ENCODE measurements at regions not wholly inside any gene's neighbourhood (a gene's known extent, or its start where the extent isn't known, plus 50 kb on each side); places are given as distances from the start of the nearest gene placed in this dataset.

DNA sequence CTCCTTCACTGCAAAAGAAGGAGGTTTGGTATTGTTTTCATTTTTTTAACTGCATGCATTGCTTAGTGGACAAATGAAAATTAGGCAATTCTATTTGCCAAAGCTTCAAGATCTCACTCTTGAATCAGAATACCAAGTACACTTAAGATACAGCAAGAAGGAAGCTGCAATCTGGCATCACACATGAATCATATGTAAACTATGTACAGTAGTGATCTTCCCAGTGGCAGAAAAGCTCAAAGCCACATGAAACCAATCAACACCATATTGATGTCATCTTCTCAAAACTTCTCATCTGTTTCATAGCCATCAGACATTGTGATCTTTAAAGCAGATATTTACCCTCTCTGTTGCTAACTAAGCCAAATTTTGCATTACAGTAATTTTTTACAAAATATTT, 550.1 kb downstream of the LTN1 start:
- in situ Hi-C loops (cut with HindIII; ENCODE audit: low sequenced_read_pairs) = loop anchor here (25.0 kb wide), 1 partner anchor 95 kb away; no protein-coding TSS in a partner anchor

DNA sequence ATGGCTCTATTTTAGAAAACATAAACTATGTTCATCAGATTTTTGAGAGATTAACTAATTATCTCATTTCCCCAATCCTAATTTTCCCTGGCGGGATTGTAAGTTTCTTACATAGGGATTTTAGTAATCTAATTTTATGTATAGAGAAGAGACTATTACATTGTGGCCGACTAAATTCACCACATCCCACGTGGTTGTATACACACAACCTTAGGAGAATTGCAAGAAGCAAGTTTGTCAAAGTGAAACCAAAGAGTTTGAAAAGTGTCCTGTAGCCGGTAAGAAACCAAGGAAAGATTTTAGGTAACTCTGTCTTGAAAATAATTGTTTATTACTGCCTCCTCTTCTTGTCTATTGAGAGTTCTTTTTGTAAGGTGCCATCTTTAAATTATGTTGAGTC, 550.6 kb downstream of the LTN1 start:
- in situ Hi-C loops (cut with HindIII; ENCODE audit: low sequenced_read_pairs) = loop anchor here (25.0 kb wide), 1 partner anchor 95 kb away; no protein-coding TSS in a partner anchor

DNA sequence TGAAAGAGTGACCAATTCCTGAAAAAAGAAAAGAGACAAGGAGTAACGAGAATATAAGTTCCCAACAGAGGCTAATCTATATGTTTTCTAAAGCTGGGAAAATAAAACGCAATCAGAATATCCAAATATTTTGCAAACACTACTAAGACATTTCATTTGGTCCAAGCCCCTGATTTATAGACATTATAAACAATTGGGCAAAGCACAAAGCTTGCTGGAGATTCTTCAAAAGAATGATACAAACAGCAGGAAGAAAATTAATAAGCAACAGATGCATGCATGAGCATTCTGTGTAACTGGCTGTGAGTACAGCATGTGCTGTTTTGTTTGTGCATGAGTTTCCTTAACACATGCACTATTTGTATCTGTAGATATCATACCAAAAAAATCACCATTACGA, 552.9 kb downstream of the LTN1 start:
- in situ Hi-C loops (cut with HindIII; ENCODE audit: low sequenced_read_pairs) = loop anchor here (25.0 kb wide), 1 partner anchor 98 kb away; no protein-coding TSS in a partner anchor

DNA sequence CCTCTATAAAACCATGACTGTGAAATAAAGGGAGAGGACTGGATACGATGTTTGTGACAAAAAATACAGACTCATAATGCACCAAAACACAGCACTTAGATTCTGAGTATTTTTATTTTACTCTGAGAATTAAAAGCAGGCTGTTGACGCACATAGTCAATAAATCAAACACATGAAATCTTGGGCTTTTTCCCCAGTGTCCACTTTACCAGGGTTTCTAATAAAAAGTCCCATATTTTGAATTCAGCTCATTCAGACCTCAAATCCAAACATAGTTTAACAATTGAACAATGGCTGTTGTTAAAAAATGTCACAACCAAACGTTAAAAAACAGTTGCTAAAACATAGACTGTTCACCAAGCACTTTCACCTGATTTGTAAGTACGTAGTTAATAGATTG, 553.4 kb downstream of the LTN1 start:
- in situ Hi-C loops (cut with HindIII; ENCODE audit: low sequenced_read_pairs) = loop anchor here (25.0 kb wide), 1 partner anchor 98 kb away; no protein-coding TSS in a partner anchor

DNA sequence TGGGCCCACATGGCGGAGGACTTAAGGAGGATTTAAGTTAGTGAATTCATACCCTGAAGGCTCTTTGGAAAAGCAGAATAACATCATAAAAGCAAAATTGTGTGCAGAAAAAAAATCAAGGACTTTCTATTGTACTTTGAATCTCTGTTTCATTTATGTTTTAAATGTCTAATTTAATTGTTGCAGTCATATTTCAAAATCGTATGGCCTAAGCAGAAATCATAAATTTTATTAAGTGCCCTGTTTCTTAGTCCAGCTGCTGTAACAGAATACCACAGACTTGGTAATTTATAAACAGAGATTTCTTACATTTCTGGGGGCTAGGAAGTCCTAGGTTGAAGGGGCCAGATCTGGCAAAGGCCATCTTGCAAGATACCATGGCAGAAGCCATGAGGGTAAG, 555.6 kb downstream of the LTN1 start:
- in situ Hi-C loops (cut with HindIII; ENCODE audit: low sequenced_read_pairs) = loop anchor here (25.0 kb wide), 1 partner anchor 100 kb away; no protein-coding TSS in a partner anchor

DNA sequence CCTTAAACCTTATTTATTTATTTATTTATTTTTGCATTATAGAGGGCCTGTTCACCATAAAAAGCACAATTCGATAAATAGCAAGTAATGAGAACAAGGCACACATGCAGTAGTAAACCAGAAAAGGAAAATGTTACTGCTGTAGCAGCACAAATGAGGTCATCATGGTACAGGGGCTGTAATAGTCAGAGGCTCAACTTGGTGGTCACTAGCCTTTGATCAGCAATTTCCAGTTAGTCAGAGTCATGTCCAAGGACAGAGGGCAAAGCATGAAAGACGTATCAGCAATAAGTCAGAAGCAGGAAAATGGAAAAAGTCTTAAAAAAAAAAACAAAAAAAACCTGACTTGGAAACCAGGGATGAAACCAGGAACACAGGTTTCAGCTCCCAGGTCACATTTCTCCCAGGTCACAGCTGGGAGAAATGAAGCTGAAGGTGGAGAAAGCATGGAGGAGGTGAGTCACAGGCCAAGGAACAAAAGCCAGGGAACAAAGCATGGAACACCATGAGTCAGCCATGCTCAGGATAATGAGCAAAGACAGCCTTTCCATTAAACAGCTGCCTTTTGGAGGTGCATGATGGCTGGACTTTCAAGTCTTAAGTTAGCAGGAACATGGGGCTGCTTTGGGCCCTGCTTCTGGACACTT, 556.3 kb downstream of the LTN1 start:
- in situ Hi-C loops (cut with HindIII; ENCODE audit: low sequenced_read_pairs) = loop anchor here (25.0 kb wide), 1 partner anchor 101 kb away; no protein-coding TSS in a partner anchor

DNA sequence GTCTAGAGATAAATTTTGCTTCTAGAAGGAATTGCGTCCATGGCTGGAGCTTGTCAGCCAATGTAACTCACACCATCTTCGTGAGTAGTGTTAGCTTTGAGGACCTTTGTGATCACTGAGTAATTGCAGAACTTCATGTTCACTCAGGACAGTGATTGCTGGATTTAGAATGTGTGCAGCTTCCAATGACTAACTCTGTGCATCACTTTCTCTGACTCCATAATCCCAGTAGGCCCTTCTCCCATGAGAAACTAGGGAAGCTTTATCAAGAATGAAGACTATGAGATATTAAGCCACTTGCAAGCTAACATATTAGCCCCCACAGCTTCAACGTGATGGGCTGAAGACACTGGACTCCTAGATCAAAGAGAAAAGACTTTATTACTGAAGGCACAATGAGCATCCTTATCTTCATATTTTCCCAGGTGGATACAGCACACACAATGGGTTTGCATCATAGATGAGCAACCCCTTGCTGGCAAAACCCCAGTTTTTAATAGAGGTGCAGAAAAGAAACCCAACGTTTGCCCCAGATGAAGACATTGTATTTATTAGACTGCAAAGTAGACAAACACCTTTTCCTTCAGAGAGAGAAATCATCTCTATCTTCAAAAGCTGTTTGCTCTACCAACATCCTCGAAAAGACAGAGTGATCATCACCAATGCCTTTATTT, 561.0 kb downstream of the LTN1 start:
- in situ Hi-C loops (cut with HindIII; ENCODE audit: low sequenced_read_pairs) = loop anchor here (25.0 kb wide), 1 partner anchor 106 kb away; no protein-coding TSS in a partner anchor

DNA sequence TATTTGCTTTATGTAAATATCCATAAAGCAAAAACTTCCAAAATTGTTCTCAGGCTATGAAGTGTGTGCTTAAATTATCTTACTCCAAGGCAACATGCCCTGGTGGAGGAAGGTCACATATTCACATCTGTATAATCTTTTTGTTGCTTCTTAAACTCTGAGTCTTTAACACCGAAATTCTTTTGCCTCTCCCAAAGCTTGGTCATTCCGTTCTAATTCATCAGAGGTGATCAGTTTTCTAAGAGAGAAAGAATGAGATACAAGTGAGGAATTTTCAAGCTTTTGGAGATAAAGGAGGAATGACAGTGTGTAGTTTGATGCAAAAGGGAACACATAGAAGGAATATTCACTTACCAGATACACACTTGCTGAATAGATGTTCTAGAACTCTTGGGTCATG, 561.7 kb downstream of the LTN1 start:
- in situ Hi-C loops (cut with HindIII; ENCODE audit: low sequenced_read_pairs) = loop anchor here (25.0 kb wide), 1 partner anchor 106 kb away; no protein-coding TSS in a partner anchor

DNA sequence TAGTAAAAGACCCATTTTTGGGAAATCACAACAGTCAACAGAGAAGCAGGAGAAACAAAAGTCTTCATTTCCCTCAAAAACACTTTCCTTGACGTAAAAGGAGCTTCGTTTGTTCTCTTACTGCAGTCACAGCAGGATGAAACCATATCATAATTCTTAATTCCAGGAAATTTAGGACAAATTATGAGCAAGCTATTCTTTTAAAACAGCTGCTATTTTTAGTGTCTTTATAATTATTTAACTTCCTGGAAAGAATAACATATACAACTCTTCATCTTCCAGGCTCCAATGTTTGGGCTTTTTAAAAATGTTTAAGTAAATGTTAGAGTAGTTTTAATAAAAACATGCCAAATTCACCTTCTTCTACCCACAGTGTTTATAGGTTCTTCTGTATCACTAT, 563.5 kb downstream of the LTN1 start:
- in situ Hi-C loops (cut with HindIII; ENCODE audit: low sequenced_read_pairs) = loop anchor here (25.0 kb wide), 1 partner anchor 108 kb away; no protein-coding TSS in a partner anchor

DNA sequence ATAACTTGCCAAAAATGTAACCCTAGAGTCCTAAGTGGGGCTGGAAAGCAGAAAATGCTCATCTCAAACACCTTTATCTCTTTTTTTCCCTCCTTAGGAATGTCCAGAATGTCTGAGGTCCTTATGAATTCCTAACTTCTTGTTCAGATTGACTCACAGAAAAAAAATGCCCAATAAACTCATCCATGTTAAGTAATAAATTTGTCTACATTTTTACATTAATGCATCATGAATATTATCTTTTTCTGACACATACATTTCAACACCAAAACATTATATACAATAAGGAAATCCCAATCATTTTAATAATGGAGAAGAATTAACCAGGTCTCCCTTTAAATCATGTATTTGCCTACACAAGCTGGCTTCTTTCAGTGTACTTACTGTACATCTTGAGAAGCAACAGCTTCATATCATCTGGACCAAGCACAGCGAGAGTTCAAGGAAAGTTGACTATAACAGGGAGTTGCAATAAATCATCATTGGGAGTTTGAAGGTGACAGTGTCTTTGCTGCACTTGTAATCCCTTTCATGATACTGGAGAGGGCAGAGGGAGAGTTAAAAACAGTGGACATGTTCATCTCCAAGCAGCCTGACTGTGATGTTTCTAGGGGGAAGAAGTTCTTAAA, 565.2 kb downstream of the LTN1 start:
- in situ Hi-C loops (cut with HindIII; ENCODE audit: low sequenced_read_pairs) = loop anchor here (25.0 kb wide), 1 partner anchor 110 kb away; no protein-coding TSS in a partner anchor

DNA sequence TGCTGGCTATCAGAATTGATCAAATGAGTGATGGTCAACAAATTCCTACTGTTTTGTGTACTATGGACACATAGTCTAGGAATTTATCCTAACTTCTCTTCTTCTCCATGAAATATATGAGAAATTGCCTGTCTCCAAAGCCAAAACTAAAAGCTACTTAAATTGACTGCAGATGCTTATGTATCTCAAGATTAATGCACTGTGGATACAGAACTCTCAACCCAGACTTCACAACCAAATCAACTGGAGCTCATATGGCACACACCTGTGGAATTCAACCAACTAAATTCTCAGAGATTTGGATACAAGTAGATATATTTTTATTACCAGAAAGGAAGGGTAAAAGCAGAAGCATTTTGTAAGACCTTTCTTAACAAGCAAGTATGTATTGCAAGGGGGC, 566.1 kb downstream of the LTN1 start:
- in situ Hi-C loops (cut with HindIII; ENCODE audit: low sequenced_read_pairs) = loop anchor here (25.0 kb wide), 1 partner anchor 111 kb away; no protein-coding TSS in a partner anchor

DNA sequence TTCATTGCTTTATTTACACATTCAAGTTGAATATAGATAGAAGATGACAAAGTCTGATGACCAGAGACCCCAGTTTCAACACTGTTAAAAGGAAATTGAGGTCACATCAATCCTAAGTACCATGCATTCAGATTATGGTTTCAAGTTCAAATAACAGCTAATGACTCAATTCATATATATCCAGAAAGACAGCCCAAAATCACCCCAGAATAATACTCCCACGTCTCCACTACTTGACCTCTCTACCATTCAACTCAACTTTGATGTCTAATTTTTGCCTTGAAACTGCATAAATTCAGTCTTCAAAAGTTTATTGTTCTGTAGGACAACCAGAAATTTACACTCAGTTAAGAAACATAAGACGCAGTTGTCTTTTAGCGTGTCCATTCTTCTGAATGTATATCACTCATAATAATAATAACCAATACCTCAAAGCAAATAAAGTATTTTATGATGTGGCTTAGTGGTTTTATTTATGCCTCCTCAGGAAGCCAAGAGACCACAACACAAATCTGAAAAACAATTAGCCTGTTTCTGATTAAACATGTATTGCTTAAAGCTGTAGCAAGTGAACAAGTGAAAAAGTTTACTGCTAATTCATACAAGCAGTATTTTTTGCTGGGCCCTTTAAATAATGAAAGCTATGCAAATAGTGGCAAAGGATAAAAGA, 569.0 kb downstream of the LTN1 start:
- in situ Hi-C loops (cut with HindIII; ENCODE audit: low sequenced_read_pairs) = no loop called here

DNA sequence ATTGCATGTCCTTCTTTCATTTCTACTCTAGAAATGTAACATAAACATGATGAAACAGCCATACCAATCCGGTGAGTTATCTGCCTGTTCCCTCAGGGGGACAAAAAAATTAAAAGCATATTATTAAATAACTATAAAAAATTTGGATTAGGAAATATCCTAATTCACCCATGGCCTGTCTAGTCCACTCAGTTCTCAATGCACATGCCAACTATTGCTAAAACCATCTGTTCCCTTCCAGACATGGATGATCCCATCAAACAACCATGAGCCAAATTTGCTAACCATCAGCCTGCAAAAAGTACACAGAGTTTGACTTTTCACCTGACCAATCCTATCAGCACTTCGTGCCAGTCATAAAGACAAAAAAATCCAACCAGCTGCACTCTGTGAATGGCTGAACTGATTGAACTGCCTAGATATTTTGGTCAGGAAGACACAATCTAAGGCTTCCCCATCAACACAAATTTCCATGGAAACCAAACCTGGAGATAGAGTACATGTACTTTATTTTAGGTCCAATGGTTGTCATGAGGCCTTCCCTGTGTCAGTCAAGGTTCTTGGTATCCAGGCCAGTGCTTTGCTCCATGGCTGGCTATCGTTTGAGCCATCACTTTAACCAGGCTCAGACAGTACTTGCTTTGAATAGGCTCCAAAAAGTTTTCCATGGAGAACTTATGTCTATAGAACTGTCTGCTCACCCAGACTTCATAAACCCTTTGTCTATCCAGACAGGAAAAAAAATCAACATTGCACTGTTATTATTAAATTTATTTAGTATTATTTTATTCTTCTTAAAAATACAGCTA, 570.8 kb downstream of the LTN1 start:
- in situ Hi-C loops (cut with HindIII; ENCODE audit: low sequenced_read_pairs) = no loop called here

DNA sequence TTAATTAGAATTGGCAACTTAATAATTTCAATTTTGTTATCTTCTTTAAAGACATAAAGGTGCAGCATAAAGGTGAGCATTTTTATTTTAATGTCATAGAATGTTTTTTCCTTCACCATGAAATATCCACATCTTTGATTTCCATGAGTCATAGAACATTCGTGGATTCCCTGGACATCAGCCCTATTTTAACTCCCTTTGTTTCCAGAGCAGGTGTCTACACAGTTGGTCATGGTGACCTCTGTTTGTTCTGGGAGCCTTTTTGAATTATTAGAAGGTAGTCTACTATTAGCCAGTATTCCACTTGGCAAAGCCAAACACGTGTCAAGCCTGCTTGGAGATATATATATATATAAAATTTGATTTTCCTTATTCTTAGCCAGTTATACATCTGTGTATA, 572.9 kb downstream of the LTN1 start:
- in situ Hi-C loops (cut with HindIII; ENCODE audit: low sequenced_read_pairs) = no loop called here

DNA sequence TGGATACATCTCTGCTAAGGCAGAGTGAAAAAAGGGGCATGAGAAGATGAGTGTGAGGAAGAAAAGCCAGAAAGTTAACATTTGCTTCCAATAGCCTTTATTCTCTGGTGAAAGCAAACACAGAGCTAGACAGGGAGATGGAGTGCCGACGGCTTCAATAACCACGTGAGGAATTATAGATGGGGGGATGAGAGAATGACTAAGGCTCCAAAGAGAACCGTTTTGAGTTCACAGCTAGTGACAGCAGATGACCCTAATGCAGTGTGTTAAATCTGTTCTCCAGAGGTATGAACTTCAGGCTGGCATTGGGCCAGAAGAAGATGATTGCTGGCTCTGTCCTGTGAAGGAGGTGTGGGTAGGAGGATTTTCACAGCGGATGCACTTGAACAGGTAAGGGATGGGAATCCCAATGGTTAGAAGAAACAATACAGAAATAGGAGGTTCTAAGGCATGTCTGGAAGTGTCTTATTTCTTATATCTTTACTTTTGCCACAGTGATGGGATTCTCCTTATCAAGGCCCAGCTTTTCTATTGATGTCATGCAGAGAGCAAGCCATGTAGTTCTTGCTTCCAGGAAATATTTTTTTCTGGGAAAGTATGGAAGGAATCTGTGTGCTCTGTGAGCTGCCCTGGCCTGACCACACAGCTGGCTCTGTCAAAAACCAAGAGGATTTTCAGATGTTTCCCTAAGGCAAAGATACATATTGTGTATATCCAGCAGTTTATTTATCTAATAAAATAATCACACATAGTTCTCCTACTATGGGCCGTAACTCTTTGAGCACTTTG, 573.8 kb downstream of the LTN1 start:
- in situ Hi-C loops (cut with HindIII; ENCODE audit: low sequenced_read_pairs) = no loop called here

DNA sequence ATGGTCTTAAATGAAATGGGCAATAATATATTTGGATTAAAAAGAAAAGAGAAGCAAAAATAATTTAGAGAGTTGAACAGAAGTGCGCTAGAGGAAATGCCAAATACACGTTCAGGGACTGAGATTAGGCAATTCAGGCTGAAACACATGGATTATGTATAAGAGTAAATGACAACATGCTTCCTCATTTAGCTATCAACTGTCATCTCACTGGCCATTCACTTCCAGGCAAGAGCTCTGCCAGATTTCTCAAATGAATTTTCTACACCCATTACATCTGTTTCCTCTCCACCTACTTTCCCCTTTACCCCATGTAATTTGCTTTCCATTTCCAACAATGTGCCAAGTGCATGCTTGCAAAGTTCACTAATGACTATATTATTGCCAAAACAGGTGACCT, 582.4 kb downstream of the LTN1 start:
- in situ Hi-C loops (cut with HindIII; ENCODE audit: low sequenced_read_pairs) = no loop called here

DNA sequence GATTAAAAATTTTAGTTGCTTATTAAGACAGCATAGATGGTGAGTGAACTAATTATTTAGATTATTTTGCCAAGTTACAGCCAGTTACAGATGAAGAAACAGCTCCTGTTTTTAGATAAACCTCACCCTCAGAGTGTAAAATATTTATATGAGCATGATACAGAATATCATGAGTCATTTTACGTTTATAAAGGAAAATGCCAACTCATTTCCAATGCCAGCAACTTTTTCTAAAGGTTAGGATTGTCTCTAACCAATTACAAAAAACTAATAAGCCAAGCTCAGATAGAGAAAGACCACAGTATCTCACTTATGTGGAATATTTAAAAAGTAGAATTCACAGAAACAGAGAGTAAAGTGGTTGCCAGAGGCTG, 590.1 kb downstream of the LTN1 start:
- in situ Hi-C loops (cut with HindIII; ENCODE audit: low sequenced_read_pairs) = no loop called here

DNA sequence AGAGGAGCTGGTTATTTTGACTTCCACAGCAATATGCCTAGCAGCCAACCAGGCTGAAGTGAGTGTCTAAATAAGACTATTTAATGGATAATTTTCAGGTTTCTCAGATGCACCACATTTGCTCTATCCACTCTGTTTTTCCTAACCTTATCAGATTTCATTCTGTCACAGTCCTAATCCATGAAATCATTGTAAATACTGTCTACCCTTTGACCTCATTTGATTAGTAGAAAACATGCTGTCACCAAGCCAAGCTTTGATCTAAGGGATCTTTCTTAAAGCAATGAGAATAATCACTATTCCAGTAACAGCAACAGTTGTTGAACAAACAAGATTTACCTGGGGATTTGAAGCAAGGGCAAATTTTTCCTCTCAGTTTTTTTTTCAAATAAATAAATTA, 595.6 kb downstream of the LTN1 start:
- in situ Hi-C loops (cut with HindIII; ENCODE audit: low sequenced_read_pairs) = no loop called here

DNA sequence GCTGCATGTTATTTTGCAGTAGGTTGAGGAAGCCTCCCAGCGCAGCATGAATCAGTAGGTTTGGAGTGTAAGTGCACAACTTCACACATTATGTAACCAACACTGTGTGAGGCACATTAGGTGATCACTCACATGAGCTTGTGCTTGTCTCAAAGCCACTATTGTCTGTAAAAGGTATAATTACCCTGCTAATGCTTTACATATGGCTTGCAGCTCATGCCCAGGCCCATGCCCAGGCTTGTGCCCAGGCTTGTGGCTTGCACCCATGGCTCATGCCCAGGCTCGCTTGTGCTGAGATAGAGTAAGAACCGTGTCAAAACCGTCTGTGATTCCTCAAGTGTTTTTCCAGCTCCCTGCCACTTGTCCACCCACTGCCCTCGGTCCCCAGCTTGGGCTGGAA, 596.3 kb downstream of the LTN1 start:
- in situ Hi-C loops (cut with HindIII; ENCODE audit: low sequenced_read_pairs) = no loop called here

Measured in DLD1 (cell line).